WERI-Rb-1 (cell line): ENCODE measurements at regions not wholly inside any gene's neighbourhood (a gene's known extent, or its start where the extent isn't known, plus 50 kb on each side); places are given as distances from the start of the nearest gene placed in this dataset.
"Not testable (repeated sequence)": the region's sequence is repeated elsewhere in the genome, so short reads cannot be mapped to it uniquely, and the experiment has no call there.

ENCODE experiments used
- DNase-seq: peaks from one replicate; pipeline ENCODE4 v3.0.0-alpha.2; 2020
- H3K27ac ChIP-seq: fragments of 250-450 bp; sonication (Bioruptor Pico); 2 replicates; pipeline ENCODE4 v1.5.1; 2020; ENCODE audit warnings: mild to moderate bottlenecking, moderate library complexity
- H3K27me3 ChIP-seq: fragments of 250-450 bp; sonication (Bioruptor Pico); 2 replicates; pipeline ENCODE4 v1.5.1; 2021; ENCODE audit warnings: mild to moderate bottlenecking, low read depth, moderate library complexity; ENCODE audit not compliant: insufficient read depth, severe bottlenecking
- H3K36me3 ChIP-seq: fragments of 250-450 bp; sonication (Bioruptor Pico); 2 replicates; pipeline ENCODE4 v1.5.1; 2020; ENCODE audit warnings: mild to moderate bottlenecking, moderate library complexity
- H3K4me3 ChIP-seq: 2 replicates; pipeline ENCODE4 v1.5.1; 2011; ENCODE audit warnings: low read depth, mild to moderate bottlenecking, control low read depth, low read length
- H3K9me3 ChIP-seq: fragments of 250-450 bp; sonication (Bioruptor Pico); 2 replicates; pipeline ENCODE4 v1.5.1; 2021; ENCODE audit warnings: mild to moderate bottlenecking, moderate library complexity; ENCODE audit not compliant: severe bottlenecking
- TF ChIP-seq, protein P1 (sequence below): IDR thresholded peaks from 2 replicates; pipeline ENCODE4 v1.5.1; 2011; ENCODE audit warnings: low read depth, mild to moderate bottlenecking, control low read depth, inconsistent platforms, low read length

GRCh38 chr5:33105521-33105941 is 335.2 kb upstream of the TARS1 start:
- no peak for DNase-seq
- Histone ChIP-seq H3K27me3 (peaks cover 26% of the 10 kb centered on the region), H3K9me3 (peaks cover 8% of the 10 kb centered on the region), H3K27ac (no peak overlapping the region), H3K36me3 (no peaks in the 10 kb centered on the region), H3K4me3 (no peak overlapping the region)
- TF ChIP-seq, protein P1, sequence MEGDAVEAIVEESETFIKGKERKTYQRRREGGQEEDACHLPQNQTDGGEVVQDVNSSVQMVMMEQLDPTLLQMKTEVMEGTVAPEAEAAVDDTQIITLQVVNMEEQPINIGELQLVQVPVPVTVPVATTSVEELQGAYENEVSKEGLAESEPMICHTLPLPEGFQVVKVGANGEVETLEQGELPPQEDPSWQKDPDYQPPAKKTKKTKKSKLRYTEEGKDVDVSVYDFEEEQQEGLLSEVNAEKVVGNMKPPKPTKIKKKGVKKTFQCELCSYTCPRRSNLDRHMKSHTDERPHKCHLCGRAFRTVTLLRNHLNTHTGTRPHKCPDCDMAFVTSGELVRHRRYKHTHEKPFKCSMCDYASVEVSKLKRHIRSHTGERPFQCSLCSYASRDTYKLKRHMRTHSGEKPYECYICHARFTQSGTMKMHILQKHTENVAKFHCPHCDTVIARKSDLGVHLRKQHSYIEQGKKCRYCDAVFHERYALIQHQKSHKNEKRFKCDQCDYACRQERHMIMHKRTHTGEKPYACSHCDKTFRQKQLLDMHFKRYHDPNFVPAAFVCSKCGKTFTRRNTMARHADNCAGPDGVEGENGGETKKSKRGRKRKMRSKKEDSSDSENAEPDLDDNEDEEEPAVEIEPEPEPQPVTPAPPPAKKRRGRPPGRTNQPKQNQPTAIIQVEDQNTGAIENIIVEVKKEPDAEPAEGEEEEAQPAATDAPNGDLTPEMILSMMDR = no peak

DNA sequence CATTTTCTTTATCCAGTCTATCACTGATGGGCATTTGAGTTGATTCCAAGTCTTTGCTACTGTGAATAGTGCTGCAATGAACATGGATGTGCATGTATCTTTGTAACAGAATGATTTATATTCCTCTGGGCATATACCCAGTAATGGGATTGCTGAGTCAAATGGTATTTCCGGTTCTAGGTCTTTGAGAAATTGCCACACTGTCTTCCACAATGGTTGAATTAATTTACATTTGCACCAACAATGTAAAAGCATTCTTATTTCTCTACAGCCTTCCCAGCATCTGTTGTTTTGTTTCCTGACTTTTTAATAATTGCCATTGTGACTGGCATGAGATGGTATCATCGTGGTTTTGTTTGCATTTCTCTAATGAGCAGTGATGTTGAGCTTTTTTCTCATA is 330.3 kb upstream of the TARS1 start:
- not testable (repeated sequence) for H3K27ac ChIP-seq, DNase-seq, H3K9me3 ChIP-seq, H3K4me3 ChIP-seq, H3K36me3 ChIP-seq
- peaks cover 21% of the 10 kb centered on the region for H3K27me3 ChIP-seq

- TF ChIP-seq, protein P1 = no peak
- DNase-seq = no peak
These were observed 326.4 kb upstream of the TARS1 start for GRCh38 chr5:33114361-33114760.

GRCh38 chr5:33115467-33115866 is 325.3 kb upstream of the TARS1 start:
- Histone ChIP-seq H3K4me3 (no peak overlapping the region), H3K27ac (no peak overlapping the region), H3K27me3 (peaks cover 29% of the 10 kb centered on the region), H3K9me3 (no peaks in the 10 kb centered on the region), H3K36me3 (no peaks in the 10 kb centered on the region)
- TF ChIP-seq, protein P1 = no peak
- no peak for DNase-seq

More at GRCh38 chr5:33114361-33114760, 326.4 kb upstream of the TARS1 start:
- Histone ChIP-seq H3K27me3 (peaks cover 28% of the 10 kb centered on the region), H3K27ac (no peak overlapping the region), H3K4me3 (no peak overlapping the region), H3K36me3 (no peaks in the 10 kb centered on the region), H3K9me3 (no peaks in the 10 kb centered on the region)

GRCh38 chr5:33118761-33119415 is 321.9 kb upstream of the TARS1 start:
- Histone ChIP-seq H3K27me3 (peaks cover 46% of the 10 kb centered on the region), H3K4me3 (no peak overlapping the region), H3K9me3 (no peaks in the 10 kb centered on the region), H3K27ac (no peak overlapping the region), H3K36me3 (no peaks in the 10 kb centered on the region)
- TF ChIP-seq, protein P1 = no peak
- DNase-seq = no peak

DNA sequence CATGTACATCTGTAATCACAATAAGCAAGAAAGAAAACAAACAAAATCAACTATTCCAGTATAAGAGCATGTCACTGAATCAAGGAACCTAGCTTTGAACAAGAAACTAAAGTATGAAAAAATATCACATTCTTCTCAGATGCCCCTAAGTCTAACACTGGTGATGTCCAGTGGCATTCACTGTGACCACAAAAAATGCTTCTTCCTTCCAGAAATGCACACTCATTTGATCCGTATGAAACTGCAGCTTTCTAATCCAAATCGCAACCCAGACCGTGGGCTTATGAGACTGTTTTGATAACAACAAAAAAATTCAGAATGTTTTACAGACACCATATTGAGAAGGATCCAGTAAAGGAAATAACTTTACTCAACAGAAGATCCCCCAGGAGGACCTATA is 320.1 kb upstream of the TARS1 start:
- no peak for DNase-seq
- TF ChIP-seq, protein P1 = no peak
- no peak overlapping the region for H3K27ac ChIP-seq

More for the DNA sequence above, 320.1 kb upstream of the TARS1 start:
- H3K27me3 ChIP-seq = peaks cover 42% of the 10 kb centered on the region
- no peak overlapping the region for H3K4me3 ChIP-seq
- no peaks in the 10 kb centered on the region for H3K36me3 ChIP-seq
- H3K9me3 ChIP-seq = no peaks in the 10 kb centered on the region
